AG09319 (cell line): ENCODE measurements at regions not wholly inside any gene's neighbourhood (a gene's known extent, or its start where the extent isn't known, plus 50 kb on each side); places are given as distances from the start of the nearest gene placed in this dataset.

Experiments
- DNase-seq: peaks from one replicate; pipeline ENCODE4 v3.0.0-alpha.2; 2010; ENCODE audit warnings: low read depth; ENCODE audit errors: extremely low read depth
- CTCF ChIP-seq: IDR thresholded peaks from 2 replicates; pipeline ENCODE4 v1.5.1; 2011; ENCODE audit warnings: low read depth, mild to moderate bottlenecking, inconsistent platforms, low read length, moderate library complexity

GRCh38 chr1:112794654-112795239 lies 79.6 kb upstream of the PPM1J start:
- no peak for DNase-seq
- TF ChIP-seq CTCF: no peak

GRCh38 chr1:112793631-112794565 lies 78.8 kb upstream of the PPM1J start:
- no peak for TF ChIP-seq CTCF
- no peak for DNase-seq

GRCh38 chr1:112791723-112792104 lies 76.6 kb upstream of the PPM1J start:
- DNase-seq: no peak
- TF ChIP-seq CTCF: no peak

- no peak for TF ChIP-seq CTCF
- DNase-seq: no peak
These were observed 76.0 kb upstream of the PPM1J start for GRCh38 chr1:112790920-112791722.

- no peak for DNase-seq
- TF ChIP-seq CTCF: no peak
These were observed 73.4 kb upstream of the PPM1J start for GRCh38 chr1:112788561-112788960.

- no peak for DNase-seq
- no peak for TF ChIP-seq CTCF
These were observed 72.9 kb upstream of the PPM1J start for GRCh38 chr1:112788054-112788453.

GRCh38 chr1:112783059-112783458 lies 67.9 kb upstream of the PPM1J start:
- no peak for TF ChIP-seq CTCF

More at GRCh38 chr1:112783059-112783458, 67.9 kb upstream of the PPM1J start:
- DNase-seq: no peak
